ENCODE measurements at regions not wholly inside any gene's neighbourhood (a gene's known extent, or its start where the extent isn't known, plus 50 kb on each side); places are given as distances from the start of the nearest gene placed in this dataset.
"Not testable (repeated sequence)": the region's sequence is repeated elsewhere in the genome, so short reads cannot be mapped to it uniquely, and the experiment has no call there.

DNA sequence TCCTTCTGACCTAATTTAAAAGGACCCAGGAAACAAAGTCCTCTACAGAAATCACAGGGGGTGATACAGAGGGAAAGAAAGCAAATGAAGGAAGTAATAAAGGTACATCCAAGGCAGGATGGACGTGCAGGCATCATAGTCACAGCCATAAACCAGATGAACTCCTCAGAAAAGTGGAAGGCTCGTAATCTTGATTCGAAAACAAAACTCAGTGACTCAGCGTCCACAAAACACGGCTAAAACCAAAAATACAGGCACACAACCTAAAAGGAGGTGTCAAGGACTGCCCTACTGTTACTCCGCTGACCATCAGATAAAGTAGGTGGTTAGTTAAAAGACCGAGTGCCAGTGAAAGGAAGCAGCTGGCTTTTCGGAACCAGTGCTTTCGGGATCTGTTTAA is 81.5 kb downstream of the TRIM69 start:
- H3K4me3 ChIP-seq (ENCODE audit: low read depth in 1 of 2, low read length in 1 of 2); H3K9me3 ChIP-seq; H3K27me3 ChIP-seq; H3K36me3 ChIP-seq; H3K27ac ChIP-seq; H3K4me1 ChIP-seq (ENCODE audit: control insufficient read depth in 1 of 2, insufficient read depth in 1 of 2, low read depth in 1 of 2, low read length in 1 of 2): not testable (repeated sequence)

DNA sequence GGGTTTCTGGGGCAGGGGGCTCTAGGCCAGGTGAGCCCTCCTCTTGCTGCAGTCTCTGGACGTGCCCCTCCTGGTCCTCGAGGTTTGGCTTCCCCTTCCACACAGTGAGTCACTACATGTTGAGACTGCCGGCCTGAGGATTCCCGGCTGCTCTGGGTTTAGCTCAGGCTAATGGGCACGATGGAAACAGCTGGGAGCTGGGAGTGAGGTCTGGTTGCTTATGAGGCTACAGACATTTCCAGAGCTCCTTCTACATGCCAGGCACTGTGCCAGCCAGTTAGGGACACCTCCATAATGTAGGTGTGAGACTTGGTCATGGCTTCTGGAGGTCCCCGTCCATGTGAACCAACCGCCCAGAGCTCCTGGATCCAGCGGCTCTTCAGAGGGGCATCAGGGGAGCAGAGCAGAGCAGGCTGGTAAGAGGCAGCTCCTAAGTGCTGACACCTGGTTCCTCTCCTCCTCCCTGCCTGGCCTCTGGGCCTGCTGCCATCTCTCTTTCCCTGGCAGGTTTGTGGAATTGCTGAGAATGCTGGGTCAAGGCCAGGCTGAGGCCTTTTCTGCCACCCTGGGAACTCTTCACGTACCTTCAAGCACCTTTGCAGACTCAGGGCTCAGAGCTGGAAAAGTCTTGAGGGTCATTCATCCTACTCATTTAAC is 83.1 kb downstream of the TRIM69 start:
- H3K27ac ChIP-seq, result not testable (repeated sequence)

DNA sequence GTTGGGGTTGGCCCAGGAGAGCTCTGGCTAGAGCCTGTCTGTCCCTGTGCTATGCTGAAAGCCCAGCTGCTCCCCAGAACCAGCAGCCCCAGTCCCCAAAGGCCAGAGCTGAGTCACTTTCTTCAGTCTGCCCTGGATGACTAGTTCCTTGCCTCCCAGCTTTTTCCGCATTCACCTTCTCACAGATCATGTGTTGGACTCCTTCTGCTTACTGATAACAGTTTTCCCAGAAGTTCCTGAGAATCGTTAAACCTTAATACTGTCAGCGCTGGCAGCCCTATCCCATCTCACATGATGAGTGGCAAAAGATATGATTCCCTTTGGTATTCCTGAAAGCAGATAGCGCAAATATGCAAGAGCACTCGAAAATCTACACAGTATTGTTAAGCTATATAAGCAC is 84.2 kb downstream of the TRIM69 start:
- H3K4me1 ChIP-seq (ENCODE audit: control insufficient read depth in 1 of 2, insufficient read depth in 1 of 2, low read depth in 1 of 2, low read length in 1 of 2); H3K9me3 ChIP-seq; H3K27ac ChIP-seq; H3K27me3 ChIP-seq; H3K36me3 ChIP-seq; H3K4me3 ChIP-seq (ENCODE audit: low read depth in 1 of 2, low read length in 1 of 2): not testable (repeated sequence)

More for the DNA sequence above, 83.1 kb downstream of the TRIM69 start:
- H3K4me1 ChIP-seq (ENCODE audit: control insufficient read depth in 1 of 2, insufficient read depth in 1 of 2, low read depth in 1 of 2, low read length in 1 of 2); H3K4me3 ChIP-seq (ENCODE audit: low read depth in 1 of 2, low read length in 1 of 2); H3K27me3 ChIP-seq; H3K36me3 ChIP-seq; H3K9me3 ChIP-seq: not testable (repeated sequence)

DNA sequence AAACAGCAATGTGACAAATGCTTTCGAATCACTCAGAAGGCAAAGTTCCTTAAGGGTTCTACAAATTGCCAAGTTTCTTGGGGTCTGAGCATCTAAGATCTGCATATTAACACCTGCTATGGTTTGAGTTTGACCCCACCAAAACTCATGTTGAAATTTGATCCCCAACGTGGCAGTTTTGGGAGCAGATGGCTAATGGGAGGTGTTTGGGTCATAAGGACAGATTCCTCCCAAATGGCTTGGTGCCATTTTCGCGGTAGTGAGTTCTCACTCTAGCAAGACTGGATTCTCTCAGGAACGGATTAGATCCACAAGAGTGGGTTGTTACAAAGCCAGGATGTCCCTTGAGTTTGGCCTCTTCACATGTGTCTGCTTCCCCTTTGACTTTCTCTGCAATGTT is 84.6 kb downstream of the TRIM69 start:
- H3K27ac ChIP-seq; H3K27me3 ChIP-seq; H3K4me3 ChIP-seq (ENCODE audit: low read depth in 1 of 2, low read length in 1 of 2): not testable (repeated sequence)

DNA sequence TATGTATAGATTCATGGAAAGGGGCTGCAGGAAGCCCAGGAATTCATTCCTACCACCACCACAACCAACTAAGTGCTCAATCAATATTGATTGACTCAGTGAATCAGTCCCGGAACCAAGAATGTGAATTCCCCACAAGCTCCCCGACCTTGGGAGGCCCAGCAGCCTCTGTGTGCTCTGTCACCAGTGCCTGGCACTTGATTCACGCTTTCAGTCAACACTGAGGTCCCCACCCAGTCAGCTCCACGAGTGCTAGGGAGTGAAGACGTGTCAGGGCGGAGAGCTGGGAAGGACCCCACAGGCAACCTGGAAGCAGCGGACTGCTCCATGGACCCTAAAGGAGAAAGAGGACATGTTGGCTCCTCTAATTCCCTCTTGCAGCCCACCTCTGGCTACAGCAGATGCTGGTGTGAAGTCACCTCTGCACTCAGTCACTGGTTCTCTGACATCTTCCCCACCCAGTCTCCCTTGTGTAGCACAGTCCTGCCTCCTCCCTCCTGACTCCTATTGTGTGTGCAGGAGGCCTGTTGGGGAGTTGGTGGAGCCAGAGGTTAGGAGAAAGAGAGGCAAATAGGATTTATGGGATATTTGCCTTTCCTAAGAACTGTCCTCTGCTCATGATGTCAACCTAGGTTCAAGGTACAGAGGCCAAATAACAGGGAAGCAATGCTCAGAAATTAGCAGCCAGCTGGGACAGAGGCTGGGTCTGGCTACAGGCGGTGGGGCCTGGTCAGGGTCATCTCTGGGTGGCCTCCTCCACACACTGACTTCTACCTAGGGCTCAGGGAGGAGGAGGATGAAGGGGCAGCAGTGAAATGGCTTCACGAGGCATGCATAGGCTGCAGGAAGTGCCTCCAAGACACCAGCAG is 88.2 kb downstream of the TRIM69 start:
- not testable (repeated sequence) for H3K4me3 ChIP-seq (ENCODE audit: low read depth in 1 of 2, low read length in 1 of 2); H3K36me3 ChIP-seq; H3K4me1 ChIP-seq (ENCODE audit: control insufficient read depth in 1 of 2, insufficient read depth in 1 of 2, low read depth in 1 of 2, low read length in 1 of 2); H3K27me3 ChIP-seq; H3K27ac ChIP-seq; H3K9me3 ChIP-seq

More for the DNA sequence above, 84.6 kb downstream of the TRIM69 start:
- not testable (repeated sequence) for H3K36me3 ChIP-seq; H3K4me1 ChIP-seq (ENCODE audit: control insufficient read depth in 1 of 2, insufficient read depth in 1 of 2, low read depth in 1 of 2, low read length in 1 of 2); H3K9me3 ChIP-seq

DNA sequence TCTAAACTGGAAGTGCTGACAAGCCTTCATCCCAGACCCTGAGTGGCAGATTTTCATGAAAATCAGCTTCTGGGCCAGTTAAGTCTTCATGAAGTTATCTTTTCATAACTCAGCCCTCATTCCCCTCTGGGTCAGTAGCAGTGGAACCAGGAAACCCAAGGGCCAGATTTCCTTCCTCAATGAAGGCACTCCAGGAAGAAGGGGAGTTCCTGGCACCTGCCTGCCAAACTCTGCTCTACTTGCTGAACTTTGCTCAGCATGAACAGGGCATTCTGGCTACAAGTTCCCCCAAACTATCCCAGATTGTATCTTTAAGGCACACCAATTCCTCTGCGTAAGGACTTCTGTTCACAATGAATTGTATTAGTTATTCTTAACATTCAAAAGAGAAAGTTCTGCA is 90.3 kb downstream of the TRIM69 start:
- not testable (repeated sequence) for H3K9me3 ChIP-seq; H3K27me3 ChIP-seq; H3K36me3 ChIP-seq; H3K4me3 ChIP-seq (ENCODE audit: low read depth in 1 of 2, low read length in 1 of 2); H3K27ac ChIP-seq; H3K4me1 ChIP-seq (ENCODE audit: control insufficient read depth in 1 of 2, insufficient read depth in 1 of 2, low read depth in 1 of 2, low read length in 1 of 2)

DNA sequence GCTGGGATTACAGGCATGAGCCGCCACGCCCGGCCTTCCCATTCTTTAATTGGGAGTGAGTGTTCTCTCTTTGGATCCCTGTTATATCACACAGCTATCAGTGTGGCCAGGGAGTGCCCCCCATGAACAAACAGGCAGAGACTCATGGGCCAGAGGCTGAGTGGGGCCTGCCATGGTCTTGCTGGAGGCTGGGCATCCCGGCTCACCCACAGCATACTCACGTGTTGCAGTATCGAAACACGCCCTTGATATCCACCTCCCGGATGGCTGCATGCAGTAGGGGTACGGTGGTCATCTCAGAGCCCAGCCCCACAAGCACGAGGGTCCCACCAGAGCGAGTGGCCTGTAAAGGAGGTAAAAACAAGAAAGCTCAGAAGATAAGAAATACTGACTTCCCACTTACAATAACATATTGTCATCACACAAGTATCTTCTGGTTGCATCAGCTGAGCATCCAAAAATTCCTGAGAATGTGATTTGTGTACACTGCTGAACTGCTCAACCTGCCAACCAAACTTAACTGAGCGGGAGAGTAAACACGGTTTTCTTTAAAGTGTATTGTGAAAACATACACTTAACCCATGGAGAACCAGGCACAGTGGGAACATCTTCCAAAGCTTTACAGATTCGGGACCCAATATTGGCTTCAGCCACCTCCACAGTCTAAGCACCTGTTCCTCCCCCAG is 92.0 kb downstream of the TRIM69 start:
- not testable (repeated sequence) for H3K4me3 ChIP-seq (ENCODE audit: low read depth in 1 of 2, low read length in 1 of 2); H3K4me1 ChIP-seq (ENCODE audit: control insufficient read depth in 1 of 2, insufficient read depth in 1 of 2, low read depth in 1 of 2, low read length in 1 of 2); H3K27me3 ChIP-seq; H3K9me3 ChIP-seq; H3K36me3 ChIP-seq; H3K27ac ChIP-seq

DNA sequence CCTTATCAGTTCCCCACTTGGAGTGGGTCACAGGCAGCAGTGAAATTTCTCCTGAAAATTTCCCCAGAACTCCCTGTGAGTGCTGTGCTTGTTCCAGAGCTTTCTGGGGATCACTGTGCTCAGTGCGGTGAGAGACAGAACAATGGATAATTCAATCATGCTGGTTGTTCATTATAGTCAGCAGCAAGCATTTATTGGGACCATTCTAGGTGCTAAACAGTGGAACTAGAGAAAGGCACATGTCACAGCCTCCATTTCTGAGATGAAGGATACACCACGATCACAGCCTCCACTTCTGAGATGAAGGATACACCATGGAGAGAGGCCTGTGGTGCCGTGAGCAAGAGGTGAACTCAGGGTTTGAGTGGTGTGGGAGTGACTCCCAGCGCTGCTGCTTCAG is 92.8 kb downstream of the TRIM69 start:
- not testable (repeated sequence) for H3K9me3 ChIP-seq; H3K4me1 ChIP-seq (ENCODE audit: control insufficient read depth in 1 of 2, insufficient read depth in 1 of 2, low read depth in 1 of 2, low read length in 1 of 2); H3K36me3 ChIP-seq; H3K27me3 ChIP-seq; H3K4me3 ChIP-seq (ENCODE audit: low read depth in 1 of 2, low read length in 1 of 2); H3K27ac ChIP-seq

DNA sequence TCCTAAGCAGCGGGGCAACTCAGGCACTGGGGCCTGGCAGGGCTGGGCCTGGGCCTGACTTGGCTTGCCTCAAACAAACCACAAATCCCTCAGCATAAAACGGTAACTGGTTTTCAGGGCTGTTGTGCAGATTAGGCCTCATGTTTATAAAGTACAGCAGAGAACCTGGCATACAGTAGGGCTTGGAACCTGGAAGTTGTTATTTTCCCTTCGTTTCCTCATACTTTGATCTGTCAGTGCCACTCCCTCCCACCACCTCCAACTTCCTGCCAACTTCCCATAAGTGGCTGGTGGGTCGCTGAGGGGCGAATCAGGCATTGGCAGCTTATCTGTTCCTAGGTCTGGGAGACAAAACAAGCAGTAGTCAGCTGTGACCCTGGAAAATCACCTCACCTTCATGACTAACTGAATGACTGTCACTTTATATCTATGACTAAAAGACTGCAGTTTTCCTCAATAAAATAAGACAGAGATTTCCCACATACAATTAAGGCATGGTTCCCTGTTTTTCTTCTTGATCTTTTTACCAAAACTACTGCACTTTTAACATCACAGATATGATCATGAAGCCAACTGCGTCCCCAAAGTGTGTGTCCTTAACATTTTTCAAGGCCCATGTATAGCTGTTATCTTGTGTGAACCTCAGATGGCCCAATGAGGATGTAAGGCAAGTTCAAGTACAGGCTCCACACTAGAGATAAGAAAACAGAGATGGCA is 94.5 kb downstream of the TRIM69 start:
- not testable (repeated sequence) for H3K36me3 ChIP-seq; H3K4me1 ChIP-seq (ENCODE audit: control insufficient read depth in 1 of 2, insufficient read depth in 1 of 2, low read depth in 1 of 2, low read length in 1 of 2); H3K27ac ChIP-seq

DNA sequence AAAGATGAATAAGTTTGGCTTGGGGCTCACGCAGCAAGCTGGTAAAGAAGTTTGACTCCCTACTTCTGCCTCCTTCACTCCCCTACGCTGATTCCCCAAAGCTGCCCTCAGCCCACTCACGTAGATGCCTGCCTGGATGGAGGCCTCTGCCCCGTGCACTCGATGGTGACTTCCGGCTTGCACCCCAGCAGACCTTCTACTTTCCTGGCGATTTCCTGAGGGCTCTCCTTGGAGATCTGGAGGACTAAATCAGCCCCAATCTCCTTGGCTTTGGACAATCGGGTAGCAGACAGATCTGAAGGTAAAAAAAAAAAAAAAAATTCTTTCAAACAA is 95.0 kb downstream of the TRIM69 start:
- not testable (repeated sequence) for H3K4me3 ChIP-seq (ENCODE audit: low read depth in 1 of 2, low read length in 1 of 2); H3K4me1 ChIP-seq (ENCODE audit: control insufficient read depth in 1 of 2, insufficient read depth in 1 of 2, low read depth in 1 of 2, low read length in 1 of 2); H3K9me3 ChIP-seq; H3K27ac ChIP-seq; H3K36me3 ChIP-seq; H3K27me3 ChIP-seq

More for the DNA sequence above, 94.5 kb downstream of the TRIM69 start:
- H3K9me3 ChIP-seq; H3K27me3 ChIP-seq; H3K4me3 ChIP-seq (ENCODE audit: low read depth in 1 of 2, low read length in 1 of 2): not testable (repeated sequence)

DNA sequence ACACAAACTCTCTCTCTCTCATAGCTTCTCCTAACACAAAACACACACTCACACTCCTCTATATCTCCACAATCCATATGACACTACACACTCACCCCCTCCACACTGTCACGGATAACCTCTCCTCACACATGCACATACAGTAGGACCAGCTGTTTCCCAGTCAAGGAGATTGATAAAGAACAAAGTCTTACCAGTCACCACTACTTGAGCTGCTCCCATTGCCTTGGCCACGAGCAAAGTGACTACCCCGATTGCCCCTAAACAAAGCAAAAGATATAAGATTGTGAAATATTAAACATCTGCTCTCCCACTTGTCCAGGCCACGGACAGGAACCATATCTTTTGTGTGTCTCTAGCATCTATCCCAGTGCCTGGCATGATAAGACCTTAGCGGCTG is 95.8 kb downstream of the TRIM69 start:
- H3K27ac ChIP-seq; H3K27me3 ChIP-seq; H3K4me1 ChIP-seq (ENCODE audit: control insufficient read depth in 1 of 2, insufficient read depth in 1 of 2, low read depth in 1 of 2, low read length in 1 of 2); H3K9me3 ChIP-seq; H3K4me3 ChIP-seq (ENCODE audit: low read depth in 1 of 2, low read length in 1 of 2); H3K36me3 ChIP-seq: not testable (repeated sequence)

DNA sequence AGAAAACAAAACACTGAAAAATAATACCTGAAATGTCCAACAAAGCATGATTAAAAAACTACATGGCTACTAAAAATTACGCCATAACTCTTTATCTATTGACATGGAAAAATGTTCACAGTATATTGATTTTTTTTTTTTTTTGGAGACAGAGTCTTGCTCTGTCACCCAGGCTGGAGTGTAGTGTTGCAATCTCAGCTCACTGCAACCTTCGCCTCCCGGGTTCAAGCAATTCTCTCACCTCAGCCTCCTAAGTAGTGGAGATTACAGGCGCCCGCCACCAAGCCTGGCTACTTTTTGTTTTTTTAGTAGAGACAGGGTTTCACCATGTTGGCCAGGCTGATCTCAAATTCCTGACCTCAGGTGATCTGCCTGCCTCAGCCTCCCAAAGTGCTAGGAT is 96.8 kb downstream of the TRIM69 start:
- not testable (repeated sequence) for H3K27me3 ChIP-seq; H3K9me3 ChIP-seq; H3K36me3 ChIP-seq; H3K4me3 ChIP-seq (ENCODE audit: low read depth in 1 of 2, low read length in 1 of 2); H3K4me1 ChIP-seq (ENCODE audit: control insufficient read depth in 1 of 2, insufficient read depth in 1 of 2, low read depth in 1 of 2, low read length in 1 of 2); H3K27ac ChIP-seq

DNA sequence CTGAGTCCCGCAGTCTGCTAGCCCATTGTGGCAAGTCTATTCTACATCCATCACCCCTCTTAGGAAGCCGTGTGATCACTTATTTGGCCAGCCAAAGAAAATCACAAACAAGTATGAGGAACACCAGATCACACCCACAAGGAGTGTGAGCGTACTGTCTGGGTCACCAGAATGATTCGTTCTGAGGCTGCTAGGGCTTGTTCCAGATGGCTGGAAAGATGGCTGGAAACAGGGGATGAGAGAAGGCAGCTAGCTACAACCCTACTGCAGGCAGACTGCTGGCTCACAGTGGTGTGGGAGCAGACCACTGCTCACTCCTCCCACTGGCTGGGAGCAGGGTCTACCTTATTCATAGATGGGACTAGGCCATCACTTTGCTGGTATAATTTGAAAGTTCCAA is 97.4 kb downstream of the TRIM69 start:
- not testable (repeated sequence) for H3K4me3 ChIP-seq (ENCODE audit: low read depth in 1 of 2, low read length in 1 of 2); H3K36me3 ChIP-seq; H3K4me1 ChIP-seq (ENCODE audit: control insufficient read depth in 1 of 2, insufficient read depth in 1 of 2, low read depth in 1 of 2, low read length in 1 of 2); H3K27ac ChIP-seq; H3K9me3 ChIP-seq; H3K27me3 ChIP-seq

Measured in neutrophil (primary cell).